ENCODE measurements at regions not wholly inside any gene's neighbourhood (a gene's known extent, or its start where the extent isn't known, plus 50 kb on each side); places are given as distances from the start of the nearest gene placed in this dataset.

GRCh38 chr1:93813076-93813475, 65.9 kb downstream of the DNTTIP2 start:
- no peak for TF ChIP-seq EP300 (IDR thresholded peaks at IDR 0.05; ENCODE audit: borderline replicate concordance)
- TF ChIP-seq REST (IDR thresholded peaks at IDR 0.05; ENCODE audit: low read depth): no peak
- no peak for TF ChIP-seq NFIC (IDR thresholded peaks at IDR 0.05)
- no peak for TF ChIP-seq MAX (IDR thresholded peaks at IDR 0.05)
- peak; percentile 39 for TF ChIP-seq RAD21 (IDR thresholded peaks at IDR 0.05; ENCODE audit: low read depth)
- TF ChIP-seq TEAD4 (IDR thresholded peaks at IDR 0.05): no peak
- no peak for TF ChIP-seq TAF1 (IDR thresholded peaks at IDR 0.05; ENCODE audit: low read depth)
- no peak for TF ChIP-seq TCF12 (IDR thresholded peaks at IDR 0.05; ENCODE audit: low read depth)
- TF ChIP-seq CEBPB (IDR thresholded peaks at IDR 0.05): no peak
- TF ChIP-seq YY1 (IDR thresholded peaks at IDR 0.05; ENCODE audit: low read depth): no peak
- no peak for TF ChIP-seq CREB1 (IDR thresholded peaks at IDR 0.05; ENCODE audit: low read depth)
- no peak for TF ChIP-seq EGR1 (IDR thresholded peaks at IDR 0.05)
- no peak for TF ChIP-seq FOXM1 (IDR thresholded peaks at IDR 0.05; ENCODE audit: borderline replicate concordance, low read depth)
